Tibial nerve (tissue), 4 donors: ENCODE measurements at regions not wholly inside any gene's neighbourhood (a gene's known extent, or its start where the extent isn't known, plus 50 kb on each side); places are given as distances from the start of the nearest gene placed in this dataset.

Experiments used
- DNase-seq, 2 donors: peaks; one replicate each; pipeline ENCODE4 v3.0.0-alpha.2; 2019; ENCODE audit warnings: low spot score in 2 of 2
- H3K27ac ChIP-seq, 4 donors: fragments of 200-600 bp; sonication (generic) in 3 of 4; one replicate each; pipeline ENCODE4 v1.5.1; 2017 to 2019; ENCODE audit warnings: mild to moderate bottlenecking in 1 of 4
- H3K27me3 ChIP-seq, 2 donors: fragments of 200-600 bp; sonication (generic) in 1 of 2; one replicate each; pipeline versions ENCODE4 v1.5.1 to v1.6.0; 2017 to 2019
- H3K36me3 ChIP-seq, 3 donors: fragments of 200-600 bp; sonication (generic); one replicate each; pipeline ENCODE4 v1.5.1; 2018 to 2019
- H3K4me1 ChIP-seq, 4 donors: fragments of 200-600 bp; sonication (generic) in 3 of 4; one replicate each; pipeline ENCODE4 v1.5.1; 2017 to 2019
- H3K4me3 ChIP-seq, 4 donors: fragments of 200-600 bp; sonication (generic) in 3 of 4; one replicate each; pipeline ENCODE4 v1.5.1; 2017 to 2019; ENCODE audit warnings: mild to moderate bottlenecking in 1 of 4, moderate library complexity in 1 of 4
- H3K9me3 ChIP-seq, 4 donors: fragments of 200-600 bp; sonication (generic) in 3 of 4; one replicate each; pipeline ENCODE4 v1.5.1; 2017 to 2019
- EP300 ChIP-seq, 2 donors: sonication (generic); formaldehyde crosslinking; IDR thresholded peaks; one replicate each; pipeline ENCODE4 v1.6.1; 2017; ENCODE audit warnings: antibody characterized with exemption in 2 of 2, mild to moderate bottlenecking in 1 of 2
- POLR2A ChIP-seq, 2 donors: fragments of 450-650 bp; IDR thresholded peaks; one replicate each; pipeline ENCODE4 v1.6.1; 2017; ENCODE audit warnings: antibody characterized with exemption in 2 of 2, mild to moderate bottlenecking in 2 of 2, moderate library complexity in 2 of 2
- WGBS, 2 donors: methylation state at CpG; one replicate each; pipeline ENCODE4 v1.1.5; 2018; 5-methylcytosine and 5-hydroxymethylcytosine counted together
- TF ChIP-seq, protein P1 (sequence below), 5 experiments: fragments of 200-600 bp in 3 of 5; fragments of 450-650 bp in 2 of 5; sonication (generic) in 3 of 5; IDR thresholded peaks; one replicate each; pipeline ENCODE4 v1.5.1; 2016 to 2019; ENCODE audit warnings: antibody characterized with exemption in 5 of 5, mild to moderate bottlenecking in 3 of 5, moderate library complexity in 2 of 5

DNA sequence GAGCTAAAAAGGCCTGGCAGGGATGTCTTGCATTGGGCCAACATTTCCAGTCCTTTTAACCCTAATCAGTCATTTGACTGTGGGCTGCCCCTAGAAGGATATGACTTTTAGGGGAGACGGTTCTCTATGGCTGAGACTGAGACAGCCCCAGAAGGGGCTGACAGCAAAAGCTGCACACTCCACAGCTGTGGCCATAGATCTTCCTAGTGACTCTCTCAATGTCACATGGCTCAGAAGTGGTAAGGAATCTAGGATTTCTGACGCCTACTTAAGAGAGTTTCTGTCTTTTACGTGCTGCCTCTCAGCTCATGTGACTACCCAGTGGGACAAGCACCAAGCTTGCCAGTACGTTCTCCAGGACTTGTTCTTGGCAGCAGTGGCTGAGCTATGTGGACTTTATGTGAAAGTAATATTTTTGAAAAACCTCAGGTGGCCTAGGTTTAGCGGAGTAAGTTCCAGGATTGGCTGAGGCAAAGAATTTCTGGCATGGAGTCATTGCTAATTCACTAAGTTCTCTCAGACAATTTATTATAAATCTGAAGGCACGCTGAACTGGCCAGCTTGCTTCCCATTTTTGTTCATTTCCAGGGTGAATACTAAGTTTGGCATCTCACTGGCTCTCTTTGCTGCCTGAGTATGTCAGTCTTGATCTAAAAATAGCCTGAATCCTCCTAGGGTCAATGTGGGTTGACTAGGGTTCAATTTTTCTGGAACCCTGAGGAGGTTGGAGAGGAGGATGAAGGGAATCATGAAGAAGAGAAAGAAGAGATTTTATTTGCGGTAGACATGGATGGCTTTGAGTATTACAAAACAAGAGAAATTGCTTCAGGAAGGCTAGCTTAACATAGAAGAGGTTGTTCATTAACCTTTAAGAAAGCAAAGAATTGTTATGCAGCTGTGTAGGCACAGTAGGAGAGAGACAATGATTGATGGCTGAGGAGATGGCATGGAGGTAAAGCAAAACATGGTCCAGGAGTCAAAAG, 271.8 kb downstream of the AEBP2 start:
- no peaks in the 10 kb centered on the region for H3K36me3 ChIP-seq
- no peaks in the 10 kb centered on the region for H3K4me1 ChIP-seq
- DNase-seq, result peak in 1 of 2 donors; percentile 25
- peaks cover 0 to 30% (median 0%) of the 10 kb centered on the region in 4 donors for H3K9me3 ChIP-seq
- H3K27ac ChIP-seq, result peak overlapping the region; percentile 19 to 58 (median 46)
- no peak overlapping the region for H3K4me3 ChIP-seq
- H3K27me3 ChIP-seq, result no peaks in the 10 kb centered on the region
- TF ChIP-seq POLR2A (IDR thresholded peaks at IDR 0.05) (no peak), EP300 (IDR thresholded peaks at IDR 0.05) (peak in 1 of 2 donors; percentile 39)
- WGBS, 2 donors, result 48 to 68% methylated on average over 7 of the region's 7 CpGs

DNA sequence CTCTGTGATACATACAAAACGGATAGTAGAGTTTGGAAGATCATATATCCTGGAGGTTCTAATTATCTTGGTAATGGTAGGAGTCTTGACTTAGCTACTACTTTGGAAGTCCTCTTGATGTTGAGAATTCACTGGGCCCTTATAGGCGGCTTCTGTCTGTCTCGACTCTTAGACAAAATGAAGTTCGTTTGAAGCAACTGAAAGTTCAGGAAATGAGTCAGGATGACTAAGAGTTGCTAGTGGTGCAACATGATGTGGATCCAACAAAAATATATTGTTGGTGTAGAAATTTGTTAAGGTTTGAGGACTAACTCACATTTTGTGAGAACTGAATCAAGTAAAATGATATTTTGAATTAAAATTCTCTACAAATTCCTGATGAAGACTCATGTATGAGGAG, 272.7 kb downstream of the AEBP2 start:
- TF ChIP-seq EP300 (IDR thresholded peaks at IDR 0.05), result no peak
- TF ChIP-seq, protein P1, sequence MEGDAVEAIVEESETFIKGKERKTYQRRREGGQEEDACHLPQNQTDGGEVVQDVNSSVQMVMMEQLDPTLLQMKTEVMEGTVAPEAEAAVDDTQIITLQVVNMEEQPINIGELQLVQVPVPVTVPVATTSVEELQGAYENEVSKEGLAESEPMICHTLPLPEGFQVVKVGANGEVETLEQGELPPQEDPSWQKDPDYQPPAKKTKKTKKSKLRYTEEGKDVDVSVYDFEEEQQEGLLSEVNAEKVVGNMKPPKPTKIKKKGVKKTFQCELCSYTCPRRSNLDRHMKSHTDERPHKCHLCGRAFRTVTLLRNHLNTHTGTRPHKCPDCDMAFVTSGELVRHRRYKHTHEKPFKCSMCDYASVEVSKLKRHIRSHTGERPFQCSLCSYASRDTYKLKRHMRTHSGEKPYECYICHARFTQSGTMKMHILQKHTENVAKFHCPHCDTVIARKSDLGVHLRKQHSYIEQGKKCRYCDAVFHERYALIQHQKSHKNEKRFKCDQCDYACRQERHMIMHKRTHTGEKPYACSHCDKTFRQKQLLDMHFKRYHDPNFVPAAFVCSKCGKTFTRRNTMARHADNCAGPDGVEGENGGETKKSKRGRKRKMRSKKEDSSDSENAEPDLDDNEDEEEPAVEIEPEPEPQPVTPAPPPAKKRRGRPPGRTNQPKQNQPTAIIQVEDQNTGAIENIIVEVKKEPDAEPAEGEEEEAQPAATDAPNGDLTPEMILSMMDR (IDR thresholded peaks at IDR 0.05), result no peak
- no peak for TF ChIP-seq POLR2A (IDR thresholded peaks at IDR 0.05)
- peak overlapping the region in 3 of 4 donors; percentile 19 to 58 (median 47) for H3K27ac ChIP-seq
- WGBS, 2 donors, result 70 to 77% methylated on average over 4 of the region's 4 CpGs
- no peaks in the 10 kb centered on the region for H3K36me3 ChIP-seq
- H3K27me3 ChIP-seq, result no peaks in the 10 kb centered on the region
- no peaks in the 10 kb centered on the region for H3K4me1 ChIP-seq
- peaks cover 0 to 21% (median 0%) of the 10 kb centered on the region in 4 donors for H3K9me3 ChIP-seq
- DNase-seq, result no peak
- H3K4me3 ChIP-seq, result no peak overlapping the region

GRCh38 chr12:19718401-19718800, 279.1 kb downstream of the AEBP2 start:
- Histone ChIP-seq H3K4me3 (no peak overlapping the region), H3K36me3 (no peaks in the 10 kb centered on the region), H3K4me1 (no peaks in the 10 kb centered on the region), H3K27me3 (no peaks in the 10 kb centered on the region), H3K9me3 (no peaks in the 10 kb centered on the region), H3K27ac (no peak overlapping the region)
- no peak for DNase-seq
- TF ChIP-seq POLR2A (IDR thresholded peaks at IDR 0.05) (no peak), EP300 (IDR thresholded peaks at IDR 0.05) (no peak)
- TF ChIP-seq, protein P1 (IDR thresholded peaks at IDR 0.05), result no peak
- WGBS, 2 donors, result 50 to 51% methylated on average over 2 of the region's 2 CpGs

DNA sequence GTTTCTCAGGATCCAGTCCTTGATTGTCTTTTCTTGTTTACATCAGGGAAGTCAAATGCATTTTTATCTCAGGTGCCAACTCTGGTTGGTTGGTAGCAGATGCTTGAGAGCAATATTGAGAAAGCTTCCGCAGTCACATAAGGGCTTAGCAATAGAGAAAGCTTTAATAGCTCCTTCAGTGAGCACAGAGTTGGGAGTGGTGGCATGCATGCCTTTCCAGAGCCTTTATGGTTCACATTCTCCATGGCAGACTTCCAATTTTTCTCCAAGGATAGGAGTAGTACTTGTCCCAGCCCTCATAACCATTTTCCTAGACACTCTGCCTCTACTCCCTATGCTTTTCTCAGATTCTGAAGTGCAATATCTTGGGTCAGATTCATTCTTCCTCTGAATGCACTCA, 280.4 kb downstream of the AEBP2 start:
- no peak for DNase-seq
- Histone ChIP-seq H3K36me3 (no peaks in the 10 kb centered on the region), H3K9me3 (no peaks in the 10 kb centered on the region), H3K4me1 (no peaks in the 10 kb centered on the region), H3K27ac (no peak overlapping the region), H3K27me3 (no peaks in the 10 kb centered on the region), H3K4me3 (no peak overlapping the region)
- WGBS, 2 donors, result 92 to 100% methylated on average over 1 of the region's 1 CpG
- TF ChIP-seq, protein P1 (IDR thresholded peaks at IDR 0.05), result no peak
- TF ChIP-seq EP300 (IDR thresholded peaks at IDR 0.05) (no peak), POLR2A (IDR thresholded peaks at IDR 0.05) (no peak)

DNA sequence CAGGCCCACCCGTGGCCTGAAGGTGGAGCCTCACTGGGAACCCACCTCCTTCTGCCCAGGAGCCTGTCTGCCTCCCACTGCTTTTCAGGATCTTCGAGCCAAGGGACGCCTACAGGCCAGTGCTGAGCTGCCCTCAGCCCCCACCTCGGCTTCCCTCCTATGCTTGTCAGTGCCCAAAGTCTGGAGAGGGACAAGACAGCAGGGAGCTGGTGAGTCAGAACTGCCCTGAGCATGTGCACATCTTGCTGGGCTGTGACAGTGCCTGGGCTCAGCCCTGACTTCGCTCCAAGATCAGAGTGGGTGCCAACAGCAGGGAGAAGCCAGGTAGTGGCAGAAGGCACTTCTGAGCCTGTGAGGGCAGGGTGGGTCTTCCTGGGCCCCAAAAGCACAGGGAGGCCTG, 286.8 kb downstream of the AEBP2 start:
- DNase-seq, result no peak
- no peaks in the 10 kb centered on the region for H3K27me3 ChIP-seq
- no peaks in the 10 kb centered on the region for H3K4me1 ChIP-seq
- H3K4me3 ChIP-seq, result no peak overlapping the region
- WGBS, 2 donors, result 85 to 94% methylated on average over 4 to 5 of the region's 5 CpGs
- peaks cover 0 to 18% (median 0%) of the 10 kb centered on the region in 4 donors for H3K9me3 ChIP-seq
- TF ChIP-seq POLR2A (IDR thresholded peaks at IDR 0.05), result no peak
- no peak overlapping the region for H3K27ac ChIP-seq
- H3K36me3 ChIP-seq, result no peaks in the 10 kb centered on the region

DNA sequence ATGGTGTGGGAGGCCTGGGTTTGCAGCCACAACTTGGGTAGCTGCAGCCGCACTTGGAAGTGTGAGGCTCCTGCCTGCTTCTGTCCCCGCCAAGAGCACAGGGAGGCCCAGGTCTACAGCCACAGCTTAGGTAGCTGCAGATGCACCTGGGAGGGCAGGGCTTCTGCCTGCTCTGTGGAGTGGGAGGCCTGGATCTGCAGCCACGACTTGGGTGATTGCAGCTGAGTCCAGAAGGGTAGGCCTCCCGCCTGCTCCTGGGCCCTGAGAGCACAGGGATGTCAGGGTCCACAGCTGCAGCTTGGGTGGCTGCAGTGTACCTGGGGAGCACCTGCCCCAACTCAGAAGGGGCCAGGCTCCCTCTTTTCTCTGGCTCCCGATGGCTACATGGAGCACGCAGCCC, 287.3 kb downstream of the AEBP2 start:
- no peak for DNase-seq
- Histone ChIP-seq H3K27me3 (no peaks in the 10 kb centered on the region), H3K36me3 (no peaks in the 10 kb centered on the region), H3K4me1 (no peaks in the 10 kb centered on the region), H3K4me3 (no peak overlapping the region), H3K9me3 (peaks cover 0 to 18% (median 0%) of the 10 kb centered on the region in 4 donors), H3K27ac (no peak overlapping the region)
- TF ChIP-seq, protein P1 (IDR thresholded peaks at IDR 0.05), result no peak
- TF ChIP-seq POLR2A (IDR thresholded peaks at IDR 0.05) (no peak), EP300 (IDR thresholded peaks at IDR 0.05) (no peak)
- WGBS, 2 donors, result 88% methylated on average over 2 of the region's 6 CpGs; no CpG with 5 or more reads in 1 of the 2 donors
